Testis (tissue), 2 donors: ENCODE measurements at regions not wholly inside any gene's neighbourhood (a gene's known extent, or its start where the extent isn't known, plus 50 kb on each side); places are given as distances from the start of the nearest gene placed in this dataset.

ENCODE experiments used
- POLR2A ChIP-seq: fragments of 450-650 bp; IDR thresholded peaks from one replicate; pipeline ENCODE4 v1.6.1; 2017; ENCODE audit warnings: antibody characterized with exemption, mild to moderate bottlenecking, moderate library complexity
- TF ChIP-seq, protein P1 (sequence below), 3 experiments: fragments of 450-650 bp in 2 of 3; fragments of 200-600 bp in 1 of 3; sonication (generic) in 1 of 3; IDR thresholded peaks; one replicate each; pipeline ENCODE4 v1.5.1; 2016 to 2019; ENCODE audit warnings: antibody characterized with exemption in 3 of 3, mild to moderate bottlenecking in 2 of 3, moderate library complexity in 1 of 3

DNA sequence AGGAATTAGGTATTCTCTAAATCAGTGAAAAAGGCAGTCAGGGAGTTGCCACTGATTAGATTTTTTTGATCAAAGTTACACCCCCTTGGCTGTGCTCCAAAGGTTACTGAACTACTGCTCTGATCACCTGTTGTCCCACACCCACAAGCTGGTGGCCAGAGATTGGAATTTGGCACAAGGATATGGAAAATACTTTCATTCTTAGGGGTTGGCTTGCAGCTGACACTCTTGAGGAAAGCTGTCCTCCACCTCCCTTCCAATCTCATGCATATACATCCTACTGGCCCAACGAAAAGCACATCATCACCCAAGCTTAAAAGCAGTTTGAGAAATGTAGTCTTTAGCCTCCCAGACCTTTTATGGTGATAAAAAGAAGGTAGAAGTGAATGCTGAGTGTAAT is 329.5 kb upstream of the CHAC2 start:
- TF ChIP-seq, protein P1, sequence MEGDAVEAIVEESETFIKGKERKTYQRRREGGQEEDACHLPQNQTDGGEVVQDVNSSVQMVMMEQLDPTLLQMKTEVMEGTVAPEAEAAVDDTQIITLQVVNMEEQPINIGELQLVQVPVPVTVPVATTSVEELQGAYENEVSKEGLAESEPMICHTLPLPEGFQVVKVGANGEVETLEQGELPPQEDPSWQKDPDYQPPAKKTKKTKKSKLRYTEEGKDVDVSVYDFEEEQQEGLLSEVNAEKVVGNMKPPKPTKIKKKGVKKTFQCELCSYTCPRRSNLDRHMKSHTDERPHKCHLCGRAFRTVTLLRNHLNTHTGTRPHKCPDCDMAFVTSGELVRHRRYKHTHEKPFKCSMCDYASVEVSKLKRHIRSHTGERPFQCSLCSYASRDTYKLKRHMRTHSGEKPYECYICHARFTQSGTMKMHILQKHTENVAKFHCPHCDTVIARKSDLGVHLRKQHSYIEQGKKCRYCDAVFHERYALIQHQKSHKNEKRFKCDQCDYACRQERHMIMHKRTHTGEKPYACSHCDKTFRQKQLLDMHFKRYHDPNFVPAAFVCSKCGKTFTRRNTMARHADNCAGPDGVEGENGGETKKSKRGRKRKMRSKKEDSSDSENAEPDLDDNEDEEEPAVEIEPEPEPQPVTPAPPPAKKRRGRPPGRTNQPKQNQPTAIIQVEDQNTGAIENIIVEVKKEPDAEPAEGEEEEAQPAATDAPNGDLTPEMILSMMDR (IDR thresholded peaks at IDR 0.05), result no peak
- TF ChIP-seq POLR2A, result no peak
